Gastroesophageal sphincter (tissue), 4 donors: ENCODE measurements at regions not wholly inside any gene's neighbourhood (a gene's known extent, or its start where the extent isn't known, plus 50 kb on each side); places are given as distances from the start of the nearest gene placed in this dataset.
A peak's percentile ranks its signal among the peaks of the same experiment; 100 is the strongest.
"Not testable (repeated sequence)": the region's sequence is repeated elsewhere in the genome, so short reads cannot be mapped to it uniquely, and the experiment has no call there.

ENCODE experiments used
- ATAC-seq: fragments of 150-250 bp; one replicate; pipeline ENCODE4 v1.9.1; 2016; ENCODE audit warnings: mild to moderate bottlenecking, moderate library complexity
- H3K27ac ChIP-seq, 4 donors: fragments of 200-600 bp; sonication (generic) in 3 of 4; 1 replicate in 3 of 4; 2 replicates in 1 of 4; pipeline ENCODE4 v1.5.1; 2016 to 2019
- H3K27me3 ChIP-seq: fragments of 200-600 bp; sonication (generic); one replicate; pipeline ENCODE4 v1.5.1; 2019
- H3K36me3 ChIP-seq, 2 donors: fragments of 200-600 bp; sonication (generic); one replicate each; pipeline ENCODE4 v1.5.1; 2019; ENCODE audit warnings: control low read depth in 1 of 2
- H3K4me1 ChIP-seq, 3 donors: fragments of 200-600 bp; sonication (generic); 1 replicate in 2 of 3; 2 replicates in 1 of 3; pipeline ENCODE4 v1.5.1; 2016 to 2019; ENCODE audit warnings: control low read depth in 2 of 3
- H3K4me3 ChIP-seq, 2 donors: fragments of 200-600 bp; sonication (generic); one replicate each; pipeline ENCODE4 v1.5.1; 2019; ENCODE audit warnings: mild to moderate bottlenecking in 1 of 2, moderate library complexity in 1 of 2
- H3K9me3 ChIP-seq, 3 donors: fragments of 200-600 bp; sonication (generic); one replicate each; pipeline ENCODE4 v1.5.1; 2017 to 2019; ENCODE audit warnings: control low read depth in 2 of 3
- EP300 ChIP-seq: sonication (generic); formaldehyde crosslinking; IDR thresholded peaks from one replicate; pipeline ENCODE4 v1.6.1; 2017; ENCODE audit warnings: antibody characterized with exemption, mild to moderate bottlenecking
- POLR2A ChIP-seq, 2 donors: fragments of 450-650 bp; IDR thresholded peaks; one replicate each; pipeline ENCODE4 v1.6.1; 2017; ENCODE audit warnings: antibody characterized with exemption in 2 of 2, mild to moderate bottlenecking in 2 of 2, moderate library complexity in 1 of 2
- POLR2AphosphoS5 ChIP-seq: sonication (generic); formaldehyde crosslinking; IDR thresholded peaks from one replicate; pipeline ENCODE4 v1.6.1; 2017; ENCODE audit warnings: antibody characterized with exemption
- WGBS, 2 donors: methylation state at CpG; one replicate each; pipeline ENCODE4 v1.1.5; 2018; ENCODE audit warnings: low coverage in 1 of 2; 5-methylcytosine and 5-hydroxymethylcytosine counted together
- TF ChIP-seq, protein P1 (sequence below), 4 experiments: fragments of 200-600 bp in 2 of 4; fragments of 450-650 bp in 2 of 4; sonication (generic) in 1 of 4; IDR thresholded peaks; one replicate each; pipeline ENCODE4 v1.5.1; 2017 to 2019; ENCODE audit warnings: antibody characterized with exemption in 4 of 4, mild to moderate bottlenecking in 2 of 4, moderate library complexity in 2 of 4

DNA sequence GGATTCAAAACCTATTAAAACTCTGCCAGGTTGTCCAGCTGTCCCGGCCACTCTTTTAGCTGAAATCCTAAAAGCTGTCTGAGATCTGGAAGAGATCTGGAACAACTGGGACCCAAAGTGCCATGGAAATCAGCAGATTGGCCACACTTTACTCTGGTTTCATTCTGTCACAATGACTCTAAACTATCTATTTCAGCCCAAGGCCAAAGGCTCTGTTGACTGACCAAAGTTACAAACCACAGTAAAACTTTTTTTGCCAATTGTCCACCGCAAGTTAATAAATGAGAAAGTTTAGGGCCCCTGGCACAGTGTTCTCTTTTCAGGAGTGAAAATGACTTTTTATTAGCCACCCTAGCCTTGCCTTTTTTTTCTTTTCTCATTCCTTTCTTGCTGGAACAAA is 113.4 kb upstream of the CPM start:
- Histone ChIP-seq H3K36me3 (no peaks in the 10 kb centered on the region), H3K4me1 (no peaks in the 10 kb centered on the region), H3K4me3 (no peak overlapping the region), H3K27me3 (no peaks in the 10 kb centered on the region), H3K9me3 (no peaks in the 10 kb centered on the region), H3K27ac (no peak overlapping the region)
- TF ChIP-seq POLR2A (IDR thresholded peaks at IDR 0.05) (no peak), EP300 (no peak), POLR2AphosphoS5 (no peak)
- TF ChIP-seq, protein P1, sequence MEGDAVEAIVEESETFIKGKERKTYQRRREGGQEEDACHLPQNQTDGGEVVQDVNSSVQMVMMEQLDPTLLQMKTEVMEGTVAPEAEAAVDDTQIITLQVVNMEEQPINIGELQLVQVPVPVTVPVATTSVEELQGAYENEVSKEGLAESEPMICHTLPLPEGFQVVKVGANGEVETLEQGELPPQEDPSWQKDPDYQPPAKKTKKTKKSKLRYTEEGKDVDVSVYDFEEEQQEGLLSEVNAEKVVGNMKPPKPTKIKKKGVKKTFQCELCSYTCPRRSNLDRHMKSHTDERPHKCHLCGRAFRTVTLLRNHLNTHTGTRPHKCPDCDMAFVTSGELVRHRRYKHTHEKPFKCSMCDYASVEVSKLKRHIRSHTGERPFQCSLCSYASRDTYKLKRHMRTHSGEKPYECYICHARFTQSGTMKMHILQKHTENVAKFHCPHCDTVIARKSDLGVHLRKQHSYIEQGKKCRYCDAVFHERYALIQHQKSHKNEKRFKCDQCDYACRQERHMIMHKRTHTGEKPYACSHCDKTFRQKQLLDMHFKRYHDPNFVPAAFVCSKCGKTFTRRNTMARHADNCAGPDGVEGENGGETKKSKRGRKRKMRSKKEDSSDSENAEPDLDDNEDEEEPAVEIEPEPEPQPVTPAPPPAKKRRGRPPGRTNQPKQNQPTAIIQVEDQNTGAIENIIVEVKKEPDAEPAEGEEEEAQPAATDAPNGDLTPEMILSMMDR (IDR thresholded peaks at IDR 0.05) = no peak
- no peak for ATAC-seq
- WGBS, 2 donors = 79 to 93% methylated on average over 2 of the region's 2 CpGs

DNA sequence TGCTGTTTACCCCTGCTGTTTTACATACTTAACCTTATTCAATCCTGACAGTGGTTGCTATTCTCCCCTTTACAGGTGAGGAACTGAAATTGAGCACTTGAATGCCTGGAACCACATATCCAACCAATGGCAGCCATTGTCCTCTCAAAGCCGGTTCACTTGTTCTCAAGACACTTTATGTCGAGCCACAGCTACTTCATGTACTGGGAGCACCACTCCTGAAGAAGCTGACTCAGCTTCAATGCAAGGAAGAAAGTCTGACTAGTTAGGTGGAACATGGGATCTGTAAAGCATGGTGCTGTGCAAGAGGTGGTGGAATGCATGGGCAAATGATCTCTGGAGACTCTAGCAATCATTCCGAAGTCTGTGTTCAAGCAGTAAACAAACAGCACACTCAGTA is 113.9 kb upstream of the CPM start:
- no peak overlapping the region for H3K4me3 ChIP-seq
- H3K27me3 ChIP-seq = no peaks in the 10 kb centered on the region
- H3K36me3 ChIP-seq = no peaks in the 10 kb centered on the region
- no peak overlapping the region for H3K27ac ChIP-seq
- TF ChIP-seq POLR2A (IDR thresholded peaks at IDR 0.05) (no peak), POLR2AphosphoS5 (no peak), EP300 (no peak)
- TF ChIP-seq, protein P1 (IDR thresholded peaks at IDR 0.05) = no peak
- WGBS, 2 donors = 83% methylated on average over 3 of the region's 3 CpGs; no CpG with 5 or more reads in 1 of the 2 donors
- H3K4me1 ChIP-seq = no peaks in the 10 kb centered on the region
- ATAC-seq = no peak
- H3K9me3 ChIP-seq = no peaks in the 10 kb centered on the region

DNA sequence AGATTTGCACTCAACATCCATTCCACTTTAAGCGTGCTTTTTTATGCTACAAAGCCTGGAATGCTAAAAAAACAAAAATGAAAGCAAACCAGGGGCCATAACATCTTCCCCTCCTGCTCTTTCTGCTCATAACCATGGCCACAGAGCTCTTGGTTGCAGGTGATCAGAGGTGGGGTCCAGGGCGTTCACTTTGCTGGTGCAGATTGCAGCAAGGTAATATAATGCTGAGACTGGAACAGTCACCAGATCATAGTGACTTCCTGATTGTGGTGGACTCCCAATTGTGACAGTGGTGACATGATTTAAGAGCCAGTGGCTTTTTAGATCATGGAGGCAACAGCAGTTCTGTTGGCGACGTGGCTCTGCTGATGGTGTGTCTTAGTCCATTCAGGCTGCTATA is 115.0 kb upstream of the CPM start:
- no peak for ATAC-seq
- WGBS, 2 donors = 85 to 92% methylated on average over 1 to 3 of the region's 4 CpGs
- no peak for TF ChIP-seq EP300
- H3K27ac ChIP-seq = no peak overlapping the region
- no peaks in the 10 kb centered on the region for H3K36me3 ChIP-seq
- peaks cover 0 to 7% (median 4%) of the 10 kb centered on the region in 3 donors for H3K4me1 ChIP-seq
- H3K27me3 ChIP-seq = no peaks in the 10 kb centered on the region
- no peak overlapping the region for H3K4me3 ChIP-seq
- H3K9me3 ChIP-seq = no peaks in the 10 kb centered on the region

DNA sequence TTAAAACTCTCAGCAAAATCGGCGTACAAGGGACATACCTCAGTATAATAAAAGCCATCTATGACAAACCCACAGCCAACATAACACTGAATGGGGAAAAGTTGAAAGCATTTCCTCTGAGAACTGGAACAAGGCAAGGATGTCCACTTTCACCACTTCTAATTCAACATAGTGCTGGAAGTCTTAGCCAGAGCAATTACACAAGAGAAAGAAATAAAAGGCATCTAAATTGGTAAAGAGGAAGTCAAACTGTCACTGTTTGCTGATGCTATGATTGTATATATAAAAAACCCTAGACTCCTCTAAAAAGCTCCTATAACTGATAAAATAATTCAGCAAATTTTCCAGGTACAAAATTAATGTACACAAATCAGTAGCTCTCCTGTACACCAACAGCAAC is 116.9 kb upstream of the CPM start:
- H3K9me3 ChIP-seq, H3K36me3 ChIP-seq, H3K4me3 ChIP-seq, H3K27ac ChIP-seq, H3K27me3 ChIP-seq, ATAC-seq: not testable (repeated sequence)
- peaks cover 0 to 15% (median 4%) of the 10 kb centered on the region in 3 donors for H3K4me1 ChIP-seq
- WGBS, 2 donors = 92 to 100% methylated on average over 2 of the region's 2 CpGs

DNA sequence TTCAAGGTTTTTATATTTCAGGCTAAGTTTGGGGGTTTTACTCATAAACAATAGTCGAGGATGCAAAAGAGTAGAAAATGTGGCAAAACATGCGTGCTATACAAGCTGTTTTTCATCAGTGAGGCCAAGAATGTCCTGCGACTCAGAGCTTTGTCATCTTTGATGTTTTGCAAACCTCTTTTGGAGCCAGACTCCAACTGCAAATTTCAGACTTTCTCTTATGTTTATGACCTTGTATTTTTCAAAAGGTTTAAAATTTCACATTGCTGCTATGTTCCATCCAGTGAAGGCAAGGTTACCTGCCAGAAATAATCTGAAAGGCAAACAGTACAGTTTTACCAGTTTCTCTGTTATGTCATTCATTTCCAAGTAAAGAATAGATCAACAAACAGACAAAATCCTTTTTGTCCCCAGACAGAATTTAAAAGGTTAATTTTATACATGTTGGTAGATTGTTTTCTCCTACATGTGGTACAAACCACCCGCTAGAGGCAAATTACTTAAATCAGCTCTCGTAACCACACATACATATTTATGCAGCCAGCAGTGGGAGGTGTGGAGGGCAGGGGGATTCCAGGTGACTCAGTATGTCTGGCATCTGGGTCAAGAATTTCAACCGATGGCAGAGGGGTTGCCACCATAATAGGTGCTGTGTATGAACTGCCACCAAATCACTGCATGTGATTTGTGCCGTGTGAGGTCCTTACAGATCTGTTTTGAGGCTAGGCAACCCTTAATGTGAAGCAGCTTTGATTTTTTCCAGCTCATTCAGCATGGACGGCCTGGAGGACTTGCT is 119.8 kb upstream of the CPM start:
- peak; percentile 14 for TF ChIP-seq POLR2AphosphoS5
- TF ChIP-seq, protein P1 (IDR thresholded peaks at IDR 0.05) = no peak
- TF ChIP-seq EP300 = no peak
- no peak for TF ChIP-seq POLR2A (IDR thresholded peaks at IDR 0.05)
- ATAC-seq = no peak
- H3K27me3 ChIP-seq = no peaks in the 10 kb centered on the region
- H3K4me3 ChIP-seq = no peak overlapping the region
- H3K27ac ChIP-seq = no peak overlapping the region
- H3K4me1 ChIP-seq = peaks cover 0 to 21% (median 4%) of the 10 kb centered on the region in 3 donors
- 24 to 43% methylated on average over 7 to 8 of the region's 8 CpGs for WGBS, 2 donors
- H3K9me3 ChIP-seq = no peaks in the 10 kb centered on the region
- no peaks in the 10 kb centered on the region for H3K36me3 ChIP-seq

DNA sequence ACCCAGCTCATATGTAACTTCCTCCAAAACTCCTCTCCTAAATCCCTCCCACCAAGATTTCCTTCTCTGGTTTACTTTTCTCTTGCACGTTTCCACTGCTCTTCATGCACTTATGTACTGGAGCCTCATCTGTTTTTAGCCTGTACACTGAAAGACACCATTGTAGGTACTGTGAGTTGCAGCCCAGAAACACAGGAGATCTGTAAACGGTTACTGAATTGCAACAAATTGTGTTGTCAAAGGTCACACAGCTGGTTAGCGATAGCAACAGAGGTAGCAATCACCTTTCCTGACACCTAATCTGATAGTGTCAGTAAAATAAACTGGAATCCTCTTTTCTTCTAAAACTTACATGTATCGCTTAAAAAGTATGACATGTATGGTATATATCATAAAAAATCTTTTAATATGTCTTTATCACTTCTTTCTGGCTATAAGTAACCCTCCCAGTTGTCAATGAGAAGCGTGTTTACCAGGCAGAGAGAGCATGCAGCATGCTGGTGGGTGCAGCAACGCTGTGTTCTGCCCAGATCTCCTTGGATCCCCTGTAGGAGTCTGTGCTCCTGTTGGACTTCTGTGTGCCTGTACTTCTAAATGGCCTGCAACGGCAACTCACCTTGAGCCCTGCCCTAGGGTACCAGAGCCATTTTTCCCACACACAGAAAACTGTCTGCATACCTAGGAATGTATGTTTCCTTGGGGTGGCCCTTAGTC is 121.5 kb upstream of the CPM start:
- no peak for ATAC-seq
- 85 to 90% methylated on average over 6 to 7 of the region's 7 CpGs for WGBS, 2 donors
- H3K4me1 ChIP-seq = peaks cover 0 to 21% (median 4%) of the 10 kb centered on the region in 3 donors
- H3K27me3 ChIP-seq = no peaks in the 10 kb centered on the region
- H3K36me3 ChIP-seq = no peaks in the 10 kb centered on the region
- no peak overlapping the region for H3K4me3 ChIP-seq
- no peak for TF ChIP-seq POLR2AphosphoS5
- no peak for TF ChIP-seq EP300
- no peak for TF ChIP-seq POLR2A (IDR thresholded peaks at IDR 0.05)
- TF ChIP-seq, protein P1 (IDR thresholded peaks at IDR 0.05) = no peak
- no peak overlapping the region for H3K27ac ChIP-seq
- H3K9me3 ChIP-seq = no peaks in the 10 kb centered on the region
